Stimulated activated CD4-positive, alpha-beta T cell treated with anti-CD3 and anti-CD28 coated beads, Interleukin-2, amount 100 ng/mL, for 24 hours (primary cell): ENCODE measurements at regions not wholly inside any gene's neighbourhood (a gene's known extent, or its start where the extent isn't known, plus 50 kb on each side); places are given as distances from the start of the nearest gene placed in this dataset.
"Not testable (repeated sequence)": the region's sequence is repeated elsewhere in the genome, so short reads cannot be mapped to it uniquely, and the experiment has no call there.

Source experiments
- DNase-seq, 2 donors: peaks; one replicate each; pipeline ENCODE4 v3.0.0-alpha.2; 2020

GRCh38 chr10:52483587-52483986 is 169.5 kb downstream of the DKK1 start:
- DNase-seq = no peak

- DNase-seq = no peak
Measured at GRCh38 chr10:52484206-52485065, 170.4 kb downstream of the DKK1 start.

- no peak for DNase-seq
Measured at GRCh38 chr10:52485462-52485861, 171.4 kb downstream of the DKK1 start.

- DNase-seq = no peak
Measured at GRCh38 chr10:52486840-52487611, 172.9 kb downstream of the DKK1 start.

GRCh38 chr10:52488606-52489485 is 174.8 kb downstream of the DKK1 start:
- DNase-seq = no peak

GRCh38 chr10:52491246-52491995 is 177.3 kb downstream of the DKK1 start:
- no peak for DNase-seq

GRCh38 chr10:52499281-52499680 is 185.2 kb downstream of the DKK1 start:
- no peak for DNase-seq

- DNase-seq = no peak
Measured at GRCh38 chr10:52500476-52500875, 186.4 kb downstream of the DKK1 start.

- no peak for DNase-seq
Measured at GRCh38 chr10:52502237-52502636, 188.2 kb downstream of the DKK1 start.

- DNase-seq = not testable (repeated sequence)
Measured at GRCh38 chr10:52505341-52505740, 191.3 kb downstream of the DKK1 start.

- DNase-seq = no peak
Measured at GRCh38 chr10:52514481-52514880, 200.4 kb downstream of the DKK1 start.

GRCh38 chr10:52517012-52517411 is 202.9 kb downstream of the DKK1 start:
- no peak for DNase-seq

- DNase-seq = no peak
Measured at GRCh38 chr10:52523696-52524095, 209.6 kb downstream of the DKK1 start.

GRCh38 chr10:52525761-52526160 is 211.7 kb downstream of the DKK1 start:
- no peak for DNase-seq

- DNase-seq = no peak
Measured at GRCh38 chr10:52526251-52526823, 212.3 kb downstream of the DKK1 start.

GRCh38 chr10:52532650-52533290 is 218.7 kb downstream of the DKK1 start:
- no peak for DNase-seq

GRCh38 chr10:52533986-52534385 is 219.9 kb downstream of the DKK1 start:
- no peak for DNase-seq

GRCh38 chr10:52539463-52539862 is 225.4 kb downstream of the DKK1 start:
- no peak for DNase-seq

GRCh38 chr10:52540479-52540984 is 226.5 kb downstream of the DKK1 start:
- no peak for DNase-seq

- no peak for DNase-seq
Measured at GRCh38 chr10:52541006-52541473, 227.0 kb downstream of the DKK1 start.

GRCh38 chr10:52542906-52543305 is 228.8 kb downstream of the DKK1 start:
- DNase-seq = no peak
